GM18907 (cell line): ENCODE measurements at regions not wholly inside any gene's neighbourhood (a gene's known extent, or its start where the extent isn't known, plus 50 kb on each side); places are given as distances from the start of the nearest gene placed in this dataset.

Experiments
- ATAC-seq: cut with Tn5 transposase; IDR thresholded peaks from one replicate; pipeline ENCODE4 v1.9.1; 2021; ENCODE audit warnings: mild to moderate bottlenecking, moderate library complexity; ENCODE audit not compliant: unreplicated experiment

DNA sequence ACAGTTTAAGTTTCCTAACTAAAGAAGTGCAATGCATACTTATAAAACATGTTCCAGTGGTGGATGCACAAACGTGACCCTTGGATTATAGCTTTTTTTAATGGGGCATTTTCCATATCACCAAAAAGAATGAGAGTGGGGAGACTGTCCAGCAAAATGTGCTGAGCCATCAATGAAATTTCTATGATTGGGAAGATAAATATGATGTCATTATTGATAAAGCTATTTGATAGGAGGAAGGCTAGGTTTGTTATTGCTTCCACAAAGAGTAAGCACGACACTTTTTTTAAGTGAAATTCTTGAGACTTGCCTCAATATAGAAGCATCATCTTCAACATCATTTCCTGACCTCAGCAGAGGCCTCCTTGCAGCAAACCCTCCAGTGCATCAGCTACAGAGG lies 174.6 kb upstream of the CLEC14A start:
- no peak for ATAC-seq

DNA sequence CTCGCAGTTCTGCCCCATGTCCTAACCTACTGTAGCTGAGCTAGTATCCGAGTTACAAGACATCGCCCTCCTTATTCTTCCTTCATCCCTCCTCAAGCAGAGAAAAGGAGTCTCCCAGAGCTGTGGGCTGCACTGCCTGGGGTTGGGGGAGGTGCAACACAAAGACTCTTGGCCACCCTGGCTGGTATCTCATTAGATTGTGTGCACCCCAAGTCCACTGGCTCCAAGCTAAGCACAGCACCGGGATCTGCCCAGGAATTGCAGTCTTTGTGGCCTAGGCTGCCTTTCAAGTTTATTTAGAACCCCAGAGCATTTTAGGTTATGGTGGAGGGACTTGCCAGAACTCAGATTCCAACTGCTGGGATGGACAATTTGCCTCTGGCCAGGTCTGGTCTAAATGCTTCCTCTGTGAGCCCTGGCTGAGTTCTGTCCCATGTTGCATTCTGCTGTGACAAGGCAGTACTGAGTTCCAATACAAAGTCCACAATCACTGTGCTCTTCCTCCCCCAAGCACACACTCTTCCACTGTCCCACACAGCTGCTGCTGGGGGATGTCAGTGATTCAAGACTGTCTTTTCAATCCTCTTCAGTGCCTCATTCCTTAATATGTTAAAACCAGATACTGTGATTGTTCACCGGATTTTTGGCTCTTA lies 169.6 kb upstream of the CLEC14A start:
- no peak for ATAC-seq

DNA sequence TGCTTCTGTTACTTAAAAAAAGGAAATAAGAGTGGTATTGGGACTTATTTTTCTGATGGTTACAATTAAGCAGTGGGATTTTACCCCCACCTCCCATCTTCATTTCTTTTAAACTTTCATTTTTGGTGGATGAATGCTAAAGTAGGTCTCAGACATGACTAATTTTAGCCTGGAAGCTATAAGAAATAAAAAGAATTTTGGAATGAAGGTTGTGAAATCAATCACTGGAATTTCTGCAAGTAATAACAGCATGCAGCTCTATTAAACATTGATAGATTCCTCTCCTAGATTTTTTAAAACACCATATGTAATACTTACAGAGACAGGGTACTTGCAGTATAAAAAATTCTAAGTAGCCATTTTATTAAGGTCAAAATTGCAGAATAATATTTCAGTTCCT lies 164.2 kb upstream of the CLEC14A start:
- ATAC-seq = no peak

DNA sequence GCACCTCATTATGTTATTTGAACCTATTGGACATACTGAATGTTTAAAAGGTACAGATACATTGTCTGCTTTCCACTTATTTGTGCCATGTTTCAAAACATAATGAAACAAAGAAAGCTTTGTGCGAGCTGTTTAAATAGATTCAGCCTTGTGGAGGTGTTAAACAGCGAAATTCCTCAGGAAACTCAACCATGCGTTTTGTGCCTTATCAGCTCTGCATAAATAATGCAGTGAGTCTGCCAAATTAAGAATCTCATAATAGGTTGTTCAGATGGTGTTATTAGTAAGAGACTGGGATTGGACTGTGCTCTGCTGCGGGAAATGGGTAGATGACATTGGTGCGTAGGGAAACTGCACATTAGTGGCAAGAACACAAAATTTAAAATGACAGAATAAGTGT lies 163.7 kb upstream of the CLEC14A start:
- ATAC-seq = no peak

DNA sequence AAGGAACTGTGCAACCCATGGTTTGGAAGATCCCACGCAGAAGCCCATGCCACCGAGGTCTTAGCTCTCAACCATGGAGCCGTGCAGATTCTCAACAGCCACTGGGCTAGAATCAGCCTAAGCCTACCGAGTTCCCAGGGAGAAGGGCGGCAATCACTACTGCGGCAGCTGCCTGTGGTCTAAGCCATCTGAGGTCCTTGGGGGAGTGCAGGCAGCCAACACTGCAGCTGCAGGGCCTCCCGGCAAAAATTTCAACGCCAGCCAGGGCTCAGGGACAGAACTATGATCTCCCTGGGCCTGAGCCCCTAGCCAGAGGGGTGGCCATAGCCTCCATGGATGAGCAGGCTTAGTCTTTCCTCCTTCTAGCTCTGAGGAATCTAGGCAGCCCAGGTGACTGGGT lies 156.8 kb upstream of the CLEC14A start:
- ATAC-seq = no peak

DNA sequence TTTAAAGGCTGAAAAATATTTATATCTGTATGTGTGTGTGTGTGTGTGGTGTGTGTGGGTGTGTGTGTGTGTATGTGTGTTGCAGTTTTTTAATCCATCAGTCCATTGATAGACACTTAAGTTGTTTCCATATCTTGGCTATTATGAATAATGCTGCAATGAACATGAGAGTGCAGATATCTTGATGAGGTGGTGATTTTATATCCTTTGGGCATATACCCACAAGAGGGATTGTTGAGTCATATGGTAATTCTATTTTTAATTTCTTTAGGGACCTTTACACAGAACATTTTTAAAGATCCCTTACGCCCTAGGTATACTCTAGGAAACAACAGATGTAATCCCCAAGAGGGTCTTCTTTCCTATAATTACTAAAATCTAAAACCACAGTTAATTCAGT lies 154.5 kb upstream of the CLEC14A start:
- no peak for ATAC-seq

DNA sequence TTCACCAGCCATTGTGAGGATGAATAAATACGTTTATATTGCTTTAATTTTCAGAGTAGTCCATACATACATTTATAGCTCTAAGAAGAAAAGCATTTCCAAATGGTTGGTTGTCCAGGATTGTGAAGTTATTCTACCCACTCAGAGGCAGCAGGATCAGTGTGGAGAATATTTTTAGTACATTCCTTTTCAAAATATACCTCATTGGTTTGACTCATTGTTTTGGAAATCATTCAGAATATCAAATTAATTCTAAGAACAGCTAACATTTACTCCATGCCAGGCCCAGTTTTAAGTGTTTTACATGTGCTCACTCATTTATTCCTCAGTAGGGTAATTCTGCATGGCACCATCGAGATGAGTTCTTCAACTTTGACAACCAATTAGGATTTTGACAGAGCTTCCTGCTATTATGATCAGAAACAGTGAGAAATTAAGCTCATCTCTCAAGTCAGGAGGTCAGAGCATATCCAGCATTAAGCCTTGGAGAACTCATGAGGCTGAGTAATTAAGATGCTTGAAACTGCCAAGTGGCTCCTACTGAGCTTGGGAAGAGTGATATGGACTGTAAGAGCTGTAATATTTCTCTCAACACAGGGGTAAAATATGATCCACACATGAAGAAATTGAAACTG lies 153.3 kb upstream of the CLEC14A start:
- no peak for ATAC-seq

DNA sequence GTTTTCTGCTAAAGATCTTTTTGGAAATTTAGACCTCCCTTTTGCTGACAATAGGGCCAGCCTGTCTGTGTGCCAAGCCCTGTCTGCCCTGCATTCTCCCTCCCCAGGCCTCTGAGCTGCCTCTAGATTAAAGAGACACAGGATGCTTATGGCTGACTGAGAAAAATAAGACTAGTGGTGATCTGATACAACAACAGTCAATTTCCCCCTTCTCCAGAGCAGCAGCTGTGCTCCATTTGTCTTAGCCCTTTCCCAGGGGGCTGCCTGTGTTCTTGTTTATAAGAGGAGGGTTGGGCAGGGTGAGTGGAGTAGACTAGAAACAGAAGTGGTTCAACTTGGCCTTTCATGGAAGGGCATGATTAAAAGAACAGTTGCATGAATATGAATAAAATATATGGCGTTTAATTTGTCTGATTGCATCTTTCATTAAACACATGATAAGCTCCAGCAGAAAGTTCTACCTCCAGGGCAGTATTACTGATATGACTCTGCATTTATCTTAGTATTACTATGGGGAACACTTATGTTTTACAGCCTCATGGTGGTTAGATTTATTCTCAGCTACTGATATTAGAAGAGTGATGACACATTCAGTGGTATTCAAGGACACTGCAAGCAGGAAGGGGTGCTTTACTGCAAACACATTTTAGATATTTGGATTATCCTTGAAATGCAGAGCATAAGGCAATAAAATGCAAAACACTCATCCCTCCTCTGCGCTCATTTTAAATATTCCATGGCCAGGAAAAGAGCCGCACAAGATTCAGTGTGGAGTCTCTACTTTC lies 150.2 kb upstream of the CLEC14A start:
- ATAC-seq = no peak

DNA sequence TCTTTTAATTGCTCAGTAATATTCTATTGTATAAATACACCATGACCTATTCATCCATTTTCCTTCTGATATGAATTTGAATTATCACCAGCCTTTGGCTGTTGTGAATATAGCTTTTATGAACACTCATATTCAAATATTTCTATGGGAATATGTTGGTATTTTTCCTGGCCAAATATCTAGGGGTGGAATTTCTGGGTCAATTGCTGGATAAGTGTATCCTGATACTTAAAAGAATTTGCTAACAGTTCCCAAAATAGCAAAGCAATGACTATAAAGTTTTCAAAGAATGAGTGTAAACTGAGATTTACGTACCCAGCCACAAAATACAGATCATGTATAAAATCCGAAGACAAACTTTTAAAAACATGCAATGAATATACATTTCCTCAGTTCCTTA lies 148.7 kb upstream of the CLEC14A start:
- ATAC-seq = no peak

DNA sequence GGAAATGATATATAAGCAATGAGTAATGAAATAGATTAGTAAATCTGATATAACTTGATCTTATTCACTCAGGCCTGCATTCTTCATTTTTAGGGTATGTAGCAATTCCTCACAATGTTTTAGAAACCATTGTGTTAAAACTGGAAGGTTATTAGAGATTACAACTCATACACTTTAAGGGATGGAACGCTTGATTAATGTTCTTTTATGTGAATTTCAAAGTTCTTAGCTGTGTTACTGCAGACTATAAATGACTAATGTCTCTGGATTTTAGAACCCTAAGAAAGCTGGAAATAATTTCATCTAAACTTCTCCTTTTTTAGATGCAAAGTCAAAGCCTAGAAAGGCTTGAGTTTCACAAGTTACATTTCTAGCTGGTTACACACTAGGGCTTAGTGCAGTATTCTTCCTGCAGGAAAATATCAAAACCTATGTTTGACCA lies 148.2 kb upstream of the CLEC14A start:
- ATAC-seq = no peak

DNA sequence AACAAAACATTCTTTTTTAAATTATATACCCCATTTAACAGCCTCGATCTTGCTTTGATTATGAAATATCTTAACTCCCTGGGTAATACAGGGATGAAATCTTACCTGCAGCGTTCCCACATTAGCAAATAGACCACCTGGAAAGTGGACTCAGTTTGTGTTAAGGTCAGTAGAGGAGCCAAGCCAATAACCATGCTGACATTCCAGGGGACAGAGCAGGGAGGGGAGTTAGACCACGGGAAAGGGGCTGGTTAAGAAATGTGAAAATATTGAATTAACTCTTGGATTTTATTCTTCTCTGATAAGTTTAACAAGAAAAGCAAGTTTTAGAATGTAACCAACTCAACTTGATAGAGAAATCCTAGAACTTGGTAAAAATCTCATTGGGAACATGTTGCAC lies 144.9 kb upstream of the CLEC14A start:
- ATAC-seq = no peak

DNA sequence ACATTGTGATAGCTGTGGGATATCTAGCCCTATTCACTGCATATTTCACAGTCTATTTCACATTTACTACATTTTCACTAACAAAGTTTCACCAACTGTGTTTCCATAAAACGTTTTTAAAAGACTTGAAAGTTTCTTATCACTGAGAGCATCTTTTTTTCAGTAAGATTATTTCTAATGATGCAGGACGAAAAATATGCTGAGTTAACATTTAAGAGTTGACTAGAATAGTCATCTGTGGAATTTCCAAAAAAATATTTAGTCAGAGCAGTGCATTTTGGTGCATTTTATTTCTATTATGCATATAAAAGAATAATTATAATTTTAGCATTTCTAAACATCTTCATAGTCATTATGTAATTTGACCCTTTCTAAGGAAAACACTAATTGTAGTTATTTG lies 143.8 kb upstream of the CLEC14A start:
- no peak for ATAC-seq

DNA sequence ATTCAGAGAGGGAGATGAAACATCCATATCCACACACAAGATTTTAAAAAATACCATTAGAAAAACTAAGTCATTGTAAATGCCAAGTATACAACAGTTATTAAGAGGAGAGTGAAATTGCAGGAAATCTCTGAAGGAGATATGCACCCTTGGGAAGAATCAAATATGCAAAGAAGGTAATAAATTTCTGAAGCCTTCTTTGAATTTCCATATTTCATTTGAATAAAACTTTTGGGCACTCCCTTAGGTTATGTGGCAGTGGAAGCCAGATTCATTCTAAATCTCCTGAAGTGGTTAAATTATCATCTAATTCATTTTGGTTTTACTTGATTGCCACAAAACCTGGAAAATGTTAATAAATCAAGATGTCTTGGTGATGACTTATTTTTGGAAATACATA lies 138.9 kb upstream of the CLEC14A start:
- ATAC-seq = no peak

DNA sequence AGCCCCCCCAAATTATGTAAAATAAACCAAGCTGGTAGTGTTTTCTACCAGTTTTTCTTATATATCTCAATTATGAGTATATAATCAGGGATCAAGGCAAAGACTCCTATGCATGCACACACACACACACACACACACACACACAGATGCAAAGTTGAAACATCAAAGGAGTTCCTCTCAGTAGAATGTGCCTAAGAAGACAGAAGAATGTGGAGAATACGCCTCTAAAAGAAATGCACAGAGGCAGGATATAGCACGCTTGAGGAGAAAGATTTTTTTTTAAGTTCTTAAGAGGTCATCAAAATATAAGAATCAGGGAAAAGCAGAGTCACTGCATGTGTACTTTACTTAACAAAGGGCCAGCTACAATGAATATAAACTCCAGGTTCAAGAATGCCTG lies 138.2 kb upstream of the CLEC14A start:
- ATAC-seq = no peak

DNA sequence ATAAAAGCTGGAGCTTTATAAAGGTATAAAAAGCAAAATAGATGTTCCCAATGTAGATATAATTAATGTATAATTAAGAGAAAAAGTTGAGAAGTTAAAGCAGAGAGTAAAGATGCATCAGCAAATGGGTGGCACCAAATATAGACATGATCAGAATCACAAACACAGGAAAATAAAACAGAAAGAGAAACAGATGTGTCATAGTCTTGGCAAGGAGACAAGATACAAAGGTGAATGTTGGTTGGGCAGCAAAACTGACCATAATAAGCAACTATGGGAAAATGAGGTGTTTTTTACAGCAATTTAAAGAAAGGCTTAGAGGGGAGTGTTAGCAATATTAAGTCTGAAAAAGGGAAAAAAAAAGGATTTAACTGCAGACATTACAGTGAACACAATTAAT lies 135.4 kb upstream of the CLEC14A start:
- ATAC-seq = no peak

DNA sequence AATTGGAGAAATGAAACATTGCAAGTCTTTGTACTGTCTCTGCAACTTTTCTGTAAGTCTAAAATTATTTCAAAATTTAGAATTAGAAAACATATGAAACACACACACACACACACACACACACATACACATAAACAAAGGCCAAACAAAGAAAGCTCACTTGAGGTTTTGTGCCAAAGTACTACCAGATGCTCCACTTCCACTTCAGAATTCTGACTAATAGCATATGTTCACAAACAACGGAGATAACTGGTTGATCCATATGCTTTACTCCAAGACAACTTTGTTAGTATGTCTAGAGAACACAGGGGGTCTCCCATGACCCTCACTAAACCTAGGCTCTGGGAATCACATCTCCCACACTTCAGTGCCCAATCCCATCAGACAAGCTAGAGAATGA lies 133.8 kb upstream of the CLEC14A start:
- no peak for ATAC-seq

DNA sequence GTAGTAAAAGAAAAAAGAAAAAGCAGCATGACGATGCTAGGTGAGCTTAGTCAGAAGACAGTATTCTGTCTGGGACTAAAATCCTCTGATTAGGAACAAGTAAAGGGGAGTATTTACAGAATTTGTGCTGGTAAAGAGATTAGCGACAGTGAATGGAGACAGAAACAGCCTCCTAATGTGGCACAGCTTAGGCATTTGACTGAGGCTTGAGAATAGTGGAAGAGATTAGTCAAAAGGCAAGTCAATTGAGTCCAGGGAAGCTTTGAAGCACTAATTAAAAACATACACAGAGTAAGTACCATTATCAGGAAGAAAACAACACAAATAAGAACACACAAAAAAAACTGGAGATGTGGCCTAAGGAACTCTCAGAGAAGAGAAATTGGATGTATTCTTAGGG lies 131.9 kb upstream of the CLEC14A start:
- no peak for ATAC-seq

DNA sequence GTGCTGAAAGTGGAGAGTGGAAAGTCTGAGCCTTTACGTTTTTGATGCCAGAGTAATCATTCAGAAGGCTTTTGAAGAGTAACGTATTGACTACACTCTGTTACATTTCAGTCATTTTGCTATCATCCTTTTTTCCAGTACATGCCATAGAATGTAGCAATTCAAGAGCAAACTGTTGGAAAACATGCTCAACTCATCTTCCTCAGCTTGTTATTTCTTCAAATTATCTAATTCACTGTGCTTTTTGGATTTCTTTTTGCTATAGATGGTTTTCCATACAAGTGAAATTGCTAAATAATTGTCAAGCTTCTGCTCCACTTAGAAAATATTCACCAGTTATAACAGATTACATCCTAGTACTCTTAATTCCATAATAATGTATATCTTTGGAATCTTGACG lies 129.9 kb upstream of the CLEC14A start:
- no peak for ATAC-seq

DNA sequence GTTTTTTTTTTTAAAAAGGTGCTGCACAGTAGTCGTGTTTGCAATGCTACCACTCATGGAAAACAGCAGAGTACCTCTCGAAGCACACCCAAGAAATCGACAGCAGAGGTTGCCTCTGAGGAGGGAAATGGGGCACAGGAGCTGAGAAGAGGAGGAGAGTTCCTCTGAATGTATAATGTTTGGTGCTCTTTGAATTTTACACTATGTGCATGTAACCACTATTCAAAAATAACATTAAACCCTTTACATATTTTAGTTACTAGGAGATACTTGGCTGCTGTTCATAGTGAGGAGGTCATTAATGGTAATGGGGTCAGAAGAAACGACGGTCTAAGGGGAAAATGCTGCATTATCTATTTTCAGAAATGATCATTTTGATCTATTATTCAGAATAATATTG lies 129.4 kb upstream of the CLEC14A start:
- no peak for ATAC-seq

DNA sequence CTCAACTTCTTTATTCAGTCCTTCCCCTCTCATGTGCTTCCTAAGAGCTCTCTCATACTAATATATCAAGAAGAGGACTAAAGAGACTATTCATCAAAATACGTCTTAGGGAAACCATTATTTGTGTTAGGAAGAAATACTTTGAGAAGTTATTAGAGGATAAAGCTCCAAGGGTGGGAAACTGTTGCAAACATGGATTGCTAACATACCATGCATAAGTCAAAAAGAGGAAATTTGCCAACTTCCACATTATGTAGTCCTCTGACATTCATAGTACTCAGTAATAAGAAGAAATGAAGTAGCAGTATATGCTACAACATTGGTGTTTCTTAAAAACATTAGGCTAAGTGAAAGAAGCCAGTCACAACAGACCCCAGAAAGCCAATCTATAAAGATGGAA lies 128.8 kb upstream of the CLEC14A start:
- no peak for ATAC-seq

DNA sequence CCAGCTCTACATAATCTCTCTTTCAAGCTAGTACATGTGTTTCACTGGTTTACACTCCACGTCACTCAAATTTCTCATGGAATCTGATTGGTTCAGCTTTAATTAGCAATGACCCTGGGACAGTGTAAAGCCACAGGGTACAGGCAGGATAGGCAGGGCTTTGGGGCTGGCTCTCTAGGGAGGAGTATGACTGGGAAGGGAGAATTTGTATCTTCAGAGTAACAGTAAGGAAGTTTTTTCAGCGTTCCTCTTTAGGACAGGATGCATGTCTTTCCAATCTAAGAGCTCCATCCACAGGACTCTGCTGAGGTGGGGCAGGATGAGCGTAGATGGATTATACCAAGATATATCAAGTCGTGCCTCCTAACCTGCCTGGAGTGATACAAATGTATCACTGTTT lies 112.0 kb upstream of the CLEC14A start:
- ATAC-seq = no peak

DNA sequence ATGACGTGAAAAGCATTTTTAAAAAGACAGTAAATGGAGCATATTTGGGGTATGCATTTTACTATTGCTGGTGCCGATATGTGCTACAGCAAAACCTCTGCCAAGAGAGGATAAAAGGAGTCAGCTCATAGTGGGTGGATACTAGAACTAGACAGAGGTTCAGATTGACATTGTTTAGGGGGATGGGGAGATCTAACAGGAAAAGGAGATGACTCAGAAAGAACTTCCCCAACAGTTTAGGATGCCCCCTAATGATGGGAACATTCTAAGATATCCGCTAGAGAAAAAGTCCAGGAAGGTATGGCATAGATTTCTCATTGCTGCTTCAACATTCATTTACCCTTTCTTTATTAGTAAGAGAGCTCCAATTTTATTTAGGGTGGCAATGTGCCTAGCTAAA lies 110.5 kb upstream of the CLEC14A start:
- ATAC-seq = no peak
